Endothelial cell of umbilical vein (primary cell): ENCODE measurements at regions not wholly inside any gene's neighbourhood (a gene's known extent, or its start where the extent isn't known, plus 50 kb on each side); places are given as distances from the start of the nearest gene placed in this dataset.

ENCODE experiments used
- BruUV-seq: library from RNA; stranded (reverse); fragments of 400-500 nt; replicated peaks from 2 replicates; lab custom pipeline; 2021; lab: Mats Ljungman, UMichigan
- CTCF ChIA-PET: fragments of 300-600, 350-600 bp; sonication (Branson Sonifier 250); formaldehyde crosslinking; loops from one replicate; lab custom pipeline; 2021; ENCODE audit warnings: antibody characterized with exemption, inconsistent platforms; lab: Charles Lee
- POLR2A ChIA-PET: fragments of 300-600, 350-600 bp; sonication (Branson Sonifier 250); formaldehyde crosslinking; loops from one replicate; lab custom pipeline; 2021; ENCODE audit warnings: antibody characterized with exemption, inconsistent platforms; lab: Charles Lee
- DNase-seq: peaks from one replicate; pipeline ENCODE4 v3.0.0-alpha.2; 2011; ENCODE audit warnings: low read depth, low spot score
- FAIRE-seq: peaks from 2 replicates; lab custom pipeline; 2011; peaks lifted over from hg19 to GRCh38; lab: Jason Lieb, UNC
- H2AFZ ChIP-seq: 2 replicates; pipeline ENCODE4 v1.6.0; 2012; ENCODE audit warnings: low read depth, low read length, control low read depth, inconsistent platforms
- H3K27ac ChIP-seq: 2 replicates; pipeline ENCODE4 v1.5.1; 2011; ENCODE audit warnings: low read depth, mild to moderate bottlenecking, control low read depth, low read length, moderate library complexity; ENCODE audit not compliant: insufficient read depth
- H3K27me3 ChIP-seq, 2 experiments: 2 replicates each; pipeline versions ENCODE4 v1.6.0 to v1.6.1; 2011; ENCODE audit warnings: low read length in 2 of 2, mixed read lengths in 1 of 2; ENCODE audit not compliant: control insufficient read depth in 2 of 2, insufficient read depth in 2 of 2
- H3K36me3 ChIP-seq, 2 experiments: 2 replicates in 1 of 2; 3 replicates in 1 of 2; pipeline ENCODE4 v1.5.1; 2011; ENCODE audit warnings: low read length in 2 of 2, mild to moderate bottlenecking in 1 of 2, moderate library complexity in 1 of 2; ENCODE audit not compliant: control insufficient read depth in 2 of 2, insufficient read depth in 2 of 2; ENCODE audit errors: extremely low read depth in 1 of 2
- H3K4me1 ChIP-seq: 3 replicates; pipeline ENCODE4 v1.5.1; 2011; ENCODE audit warnings: mild to moderate bottlenecking, low read length; ENCODE audit not compliant: control insufficient read depth, insufficient read depth; ENCODE audit errors: extremely low read depth
- H3K4me2 ChIP-seq: 2 replicates; pipeline ENCODE4 v1.6.1; 2011; ENCODE audit warnings: low read length, control low read depth, mixed read lengths; ENCODE audit not compliant: insufficient read depth
- H3K4me3 ChIP-seq, 3 experiments: fragments of 200-600 bp in 1 of 3; sonication (generic), shearing (Covaris generic) in 1 of 3; replicated peaks in 1 of 3; 2 replicates each; pipeline ENCODE4 v1.5.1; 2011 to 2016; ENCODE audit warnings: control low read depth in 3 of 3, low read length in 3 of 3, mild to moderate bottlenecking in 2 of 3, inconsistent platforms in 1 of 3, low read depth in 1 of 3, moderate library complexity in 1 of 3; ENCODE audit not compliant: insufficient read depth in 1 of 3
- H3K79me2 ChIP-seq: 2 replicates; pipeline ENCODE4 v1.6.0; 2012; ENCODE audit warnings: low read length, inconsistent platforms; ENCODE audit not compliant: control insufficient read depth, insufficient read depth
- H3K9ac ChIP-seq: replicated peaks from 2 replicates; pipeline ENCODE3; 2011; ENCODE audit warnings: low read length, control low read depth; ENCODE audit not compliant: insufficient read depth; ENCODE audit errors: extremely low read depth
- H3K9me1 ChIP-seq: replicated peaks from 3 replicates; pipeline ENCODE4 v1.6.0; 2011; ENCODE audit warnings: mild to moderate bottlenecking, low read length; ENCODE audit not compliant: control insufficient read depth, insufficient read depth; ENCODE audit errors: extremely low read depth
- H3K9me3 ChIP-seq: replicated peaks from 2 replicates; pipeline ENCODE4 v1.5.1; 2012; ENCODE audit warnings: low read length, inconsistent platforms; ENCODE audit not compliant: control insufficient read depth, insufficient read depth
- H4K20me1 ChIP-seq: replicated peaks from 2 replicates; pipeline ENCODE3; 2011; ENCODE audit warnings: mild to moderate bottlenecking, low read length; ENCODE audit not compliant: control insufficient read depth, insufficient read depth; ENCODE audit errors: extremely low read depth
- EZH2 ChIP-seq: IDR thresholded peaks from 2 replicates; pipeline ENCODE4 v1.6.1; 2012; ENCODE audit warnings: borderline replicate concordance, low read depth, mild to moderate bottlenecking, moderate library complexity, low read length, inconsistent platforms; ENCODE audit not compliant: severe bottlenecking
- FOS ChIP-seq: IDR thresholded peaks from 2 replicates; pipeline ENCODE4 v1.6.1; 2011; ENCODE audit warnings: mild to moderate bottlenecking, low read length, moderate library complexity, borderline replicate concordance; ENCODE audit not compliant: insufficient read depth
- GATA2 ChIP-seq: IDR thresholded peaks from 2 replicates; pipeline ENCODE4 v1.7.0; 2011; ENCODE audit warnings: low read depth, mild to moderate bottlenecking, moderate library complexity, mixed read lengths, low read length; ENCODE audit not compliant: insufficient read length, insufficient read depth
- JUN ChIP-seq: IDR thresholded peaks from 2 replicates; pipeline ENCODE4 v1.6.1; 2011; ENCODE audit warnings: borderline replicate concordance, low read depth; ENCODE audit not compliant: insufficient read length, insufficient read depth
- MYC ChIP-seq: IDR thresholded peaks from one replicate; pipeline ENCODE4 v1.6.1; 2011; ENCODE audit warnings: mild to moderate bottlenecking, low read depth, low read length
- POLR2A ChIP-seq: IDR thresholded peaks from 2 replicates; pipeline ENCODE4 v1.6.1; 2012; ENCODE audit warnings: low read depth, mild to moderate bottlenecking, control low read depth, low read length
- POLR2AphosphoS5 ChIP-seq: IDR thresholded peaks from 2 replicates; pipeline ENCODE4 v1.6.1; 2012; ENCODE audit warnings: low read depth, mild to moderate bottlenecking, control low read depth, low read length, moderate library complexity; ENCODE audit not compliant: insufficient read depth
- dilution Hi-C: fragments of 300-500 bp; cut with MboI; formaldehyde crosslinking; loops from one replicate; pipeline ENCODE4 v1.15.0; 2019; ENCODE audit warnings: low sequenced_read_pairs; ENCODE audit not compliant: extremely low pct_ligation_motif_present
- intact Hi-C: fragments of 100-400 bp; cut with micrococcal nuclease; formaldehyde crosslinking; loops from one replicate; pipeline ENCODE4 v1.10.0; 2022
- TF ChIP-seq, protein P1 (sequence below): IDR thresholded peaks from 2 replicates; pipeline ENCODE4 v1.6.1; 2011; ENCODE audit not compliant: insufficient read depth, insufficient read length
- TF ChIP-seq, protein P2 (sequence below), 2 donors: IDR thresholded peaks; 1 replicate in 1 of 2; 2 replicates in 1 of 2; pipeline ENCODE4 v1.5.1; 2011; ENCODE audit warnings: low read length in 2 of 2, mild to moderate bottlenecking in 2 of 2, moderate library complexity in 2 of 2, control low read depth in 1 of 2, inconsistent platforms in 1 of 2, low read depth in 1 of 2; ENCODE audit not compliant: insufficient read depth in 1 of 2; ENCODE audit errors: extremely low read depth in 1 of 2

DNA sequence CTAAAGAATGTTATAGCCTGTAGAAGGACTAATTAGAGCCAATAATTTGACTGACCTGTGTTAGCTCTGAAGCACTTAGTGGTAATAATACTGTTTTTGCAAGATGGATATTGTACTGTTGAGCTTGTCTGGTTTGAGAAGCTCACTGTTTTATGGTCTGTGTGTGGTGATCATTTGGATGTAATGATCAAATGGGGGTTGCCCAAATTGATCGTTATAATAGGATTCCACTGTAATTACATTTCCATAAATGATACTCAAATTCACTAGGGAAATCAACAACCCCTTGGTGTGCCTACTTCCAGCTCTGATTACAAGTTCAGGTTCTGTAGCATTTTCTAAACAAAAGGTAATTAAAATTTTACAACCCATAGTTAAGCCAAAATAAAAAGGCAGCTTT is 971.4 kb downstream of the TTLL7 start:
- H3K9me1 ChIP-seq = no peaks in the 10 kb centered on the region
- CTCF ChIA-PET = no interaction called here
- H3K4me2 ChIP-seq = no peak overlapping the region
- POLR2A ChIA-PET = no interaction called here
- TF ChIP-seq MYC = no peak
- TF ChIP-seq POLR2A = no peak
- FAIRE-seq = no peak
- DNase-seq = no peak
- H3K9me3 ChIP-seq = no peaks in the 10 kb centered on the region
- H3K36me3 ChIP-seq = no peaks in the 10 kb centered on the region
- no peak overlapping the region for H3K27ac ChIP-seq
- no peaks in the 10 kb centered on the region for H3K79me2 ChIP-seq
- no peak overlapping the region for H2AFZ ChIP-seq
- no peak overlapping the region for H3K9ac ChIP-seq
- no peaks in the 10 kb centered on the region for H4K20me1 ChIP-seq
- no peak overlapping the region for H3K4me3 ChIP-seq
- H3K4me1 ChIP-seq = no peaks in the 10 kb centered on the region
- dilution Hi-C loops = no loop called here
- no peaks in the 10 kb centered on the region for H3K27me3 ChIP-seq
- no TSS peak for BruUV-seq
- intact Hi-C loops = no loop called here

DNA sequence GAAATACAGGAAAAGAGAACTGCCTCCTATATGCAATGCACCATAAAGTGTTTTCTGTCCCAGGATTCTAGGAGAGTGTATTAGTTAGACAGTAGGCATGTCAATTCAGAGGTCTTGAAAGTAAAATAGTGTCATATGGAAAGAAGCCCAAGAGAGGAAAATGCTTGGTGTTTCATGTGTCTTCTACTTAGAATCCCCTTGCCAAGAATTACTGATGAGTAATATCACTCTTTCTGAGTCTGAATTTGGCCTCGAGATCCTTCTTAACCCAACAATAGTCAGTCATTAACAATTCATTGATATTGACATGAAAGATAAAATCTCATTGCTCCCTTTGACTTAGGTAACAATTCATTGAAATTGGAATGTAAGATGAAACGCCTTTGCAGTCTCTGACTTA is 972.2 kb downstream of the TTLL7 start:
- Histone ChIP-seq H3K79me2 (no peaks in the 10 kb centered on the region), H3K36me3 (no peaks in the 10 kb centered on the region), H3K27me3 (no peaks in the 10 kb centered on the region), H3K9me1 (no peaks in the 10 kb centered on the region), H2AFZ (no peak overlapping the region), H3K9ac (no peak overlapping the region), H3K27ac (no peak overlapping the region), H3K9me3 (no peaks in the 10 kb centered on the region), H3K4me1 (no peaks in the 10 kb centered on the region), H3K4me3 (no peak overlapping the region), H3K4me2 (no peak overlapping the region), H4K20me1 (no peaks in the 10 kb centered on the region)
- dilution Hi-C loops (no loop called here), intact Hi-C loops (no loop called here)
- ChIA-PET CTCF (no interaction called here), POLR2A (no interaction called here)
- TF ChIP-seq, protein P1, sequence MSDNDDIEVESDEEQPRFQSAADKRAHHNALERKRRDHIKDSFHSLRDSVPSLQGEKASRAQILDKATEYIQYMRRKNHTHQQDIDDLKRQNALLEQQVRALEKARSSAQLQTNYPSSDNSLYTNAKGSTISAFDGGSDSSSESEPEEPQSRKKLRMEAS = no peak
- TF ChIP-seq EZH2 (no peak), JUN (no peak), MYC (no peak), POLR2A (no peak), FOS (no peak), GATA2 (no peak), POLR2AphosphoS5 (no peak)
- TF ChIP-seq, protein P2, sequence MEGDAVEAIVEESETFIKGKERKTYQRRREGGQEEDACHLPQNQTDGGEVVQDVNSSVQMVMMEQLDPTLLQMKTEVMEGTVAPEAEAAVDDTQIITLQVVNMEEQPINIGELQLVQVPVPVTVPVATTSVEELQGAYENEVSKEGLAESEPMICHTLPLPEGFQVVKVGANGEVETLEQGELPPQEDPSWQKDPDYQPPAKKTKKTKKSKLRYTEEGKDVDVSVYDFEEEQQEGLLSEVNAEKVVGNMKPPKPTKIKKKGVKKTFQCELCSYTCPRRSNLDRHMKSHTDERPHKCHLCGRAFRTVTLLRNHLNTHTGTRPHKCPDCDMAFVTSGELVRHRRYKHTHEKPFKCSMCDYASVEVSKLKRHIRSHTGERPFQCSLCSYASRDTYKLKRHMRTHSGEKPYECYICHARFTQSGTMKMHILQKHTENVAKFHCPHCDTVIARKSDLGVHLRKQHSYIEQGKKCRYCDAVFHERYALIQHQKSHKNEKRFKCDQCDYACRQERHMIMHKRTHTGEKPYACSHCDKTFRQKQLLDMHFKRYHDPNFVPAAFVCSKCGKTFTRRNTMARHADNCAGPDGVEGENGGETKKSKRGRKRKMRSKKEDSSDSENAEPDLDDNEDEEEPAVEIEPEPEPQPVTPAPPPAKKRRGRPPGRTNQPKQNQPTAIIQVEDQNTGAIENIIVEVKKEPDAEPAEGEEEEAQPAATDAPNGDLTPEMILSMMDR (IDR thresholded peaks at IDR 0.05; ENCODE audit: extremely low read depth in 1 of 2, insufficient read depth in 1 of 2, low read depth in 1 of 2, low read length in 2 of 2) = no peak
- no TSS peak for BruUV-seq
- DNase-seq (no peak), FAIRE-seq (no peak)
